ENCODE measurements at regions not wholly inside any gene's neighbourhood (a gene's known extent, or its start where the extent isn't known, plus 50 kb on each side); places are given as distances from the start of the nearest gene placed in this dataset.
"Not testable (repeated sequence)": the region's sequence is repeated elsewhere in the genome, so short reads cannot be mapped to it uniquely, and the experiment has no call there.

GRCh38 chr3:35064761-35065160, 574.6 kb upstream of the ARPP21 start:
- no peak for DNase-seq

- DNase-seq: no peak
These were observed 573.4 kb upstream of the ARPP21 start for GRCh38 chr3:35065891-35066290.

GRCh38 chr3:35067750-35068149, 571.6 kb upstream of the ARPP21 start:
- no peak for DNase-seq

GRCh38 chr3:35070088-35070487, 569.2 kb upstream of the ARPP21 start:
- no peak for DNase-seq

- DNase-seq: no peak
These were observed 567.6 kb upstream of the ARPP21 start for GRCh38 chr3:35071772-35072171.

GRCh38 chr3:35078780-35079179, 560.5 kb upstream of the ARPP21 start:
- DNase-seq: no peak

- DNase-seq: no peak
These were observed 559.9 kb upstream of the ARPP21 start for GRCh38 chr3:35079403-35079802.

GRCh38 chr3:35081899-35082298, 557.4 kb upstream of the ARPP21 start:
- no peak for DNase-seq

GRCh38 chr3:35088943-35089342, 550.4 kb upstream of the ARPP21 start:
- no peak for DNase-seq

- DNase-seq: no peak
These were observed 524.6 kb upstream of the ARPP21 start for GRCh38 chr3:35114686-35115085.

- DNase-seq: peak; percentile 20
These were observed 519.3 kb upstream of the ARPP21 start for GRCh38 chr3:35120026-35120425.

GRCh38 chr3:35137612-35138011, 501.7 kb upstream of the ARPP21 start:
- no peak for DNase-seq

GRCh38 chr3:35141406-35141805, 497.9 kb upstream of the ARPP21 start:
- no peak for DNase-seq

- no peak for DNase-seq
These were observed 495.3 kb upstream of the ARPP21 start for GRCh38 chr3:35144011-35144410.

GRCh38 chr3:35146256-35147035, 492.9 kb upstream of the ARPP21 start:
- not testable (repeated sequence) for DNase-seq

- peak; percentile 75 for DNase-seq
These were observed 455.2 kb upstream of the ARPP21 start for GRCh38 chr3:35183927-35184675.

GRCh38 chr3:35184775-35185174, 454.6 kb upstream of the ARPP21 start:
- DNase-seq: peak; percentile 72

GRCh38 chr3:35187908-35188307, 451.4 kb upstream of the ARPP21 start:
- no peak for DNase-seq

GRCh38 chr3:35194666-35195065, 444.7 kb upstream of the ARPP21 start:
- DNase-seq: no peak

GRCh38 chr3:35198857-35199256, 440.5 kb upstream of the ARPP21 start:
- no peak for DNase-seq

- peak; percentile 67 for DNase-seq
These were observed 439.3 kb upstream of the ARPP21 start for GRCh38 chr3:35200056-35200455.

- DNase-seq: no peak
These were observed 438.1 kb upstream of the ARPP21 start for GRCh38 chr3:35201211-35201610.

GRCh38 chr3:35215525-35216500, 423.5 kb upstream of the ARPP21 start:
- no peak for DNase-seq

Measured in fibroblast of skin of right biceps (primary cell).